NCI-H460 (cell line): ENCODE measurements at regions not wholly inside any gene's neighbourhood (a gene's known extent, or its start where the extent isn't known, plus 50 kb on each side); places are given as distances from the start of the nearest gene placed in this dataset.

Experiments used
- DNase-seq: peaks from one replicate; pipeline ENCODE4 v3.0.0-alpha.2; 2016; ENCODE audit warnings: low read depth; ENCODE audit errors: extremely low read depth

GRCh38 chr15:45941367-45941766 lies 306.5 kb downstream of the SQOR start:
- no peak for DNase-seq

GRCh38 chr15:45943240-45943639 lies 308.4 kb downstream of the SQOR start:
- no peak for DNase-seq

GRCh38 chr15:45946111-45946510 lies 311.3 kb downstream of the SQOR start:
- no peak for DNase-seq

GRCh38 chr15:45948181-45948621 lies 313.4 kb downstream of the SQOR start:
- DNase-seq = no peak

GRCh38 chr15:45958924-45959323 lies 324.1 kb downstream of the SQOR start:
- no peak for DNase-seq

- DNase-seq = no peak
Measured at GRCh38 chr15:45962733-45963132, 327.9 kb downstream of the SQOR start.

GRCh38 chr15:45970542-45970941 lies 335.7 kb downstream of the SQOR start:
- no peak for DNase-seq

GRCh38 chr15:45980366-45980765 lies 345.5 kb downstream of the SQOR start:
- no peak for DNase-seq

GRCh38 chr15:45981625-45982024 lies 346.8 kb downstream of the SQOR start:
- DNase-seq = no peak

GRCh38 chr15:45991863-45992262 lies 357.0 kb downstream of the SQOR start:
- no peak for DNase-seq

GRCh38 chr15:45993072-45993471 lies 358.2 kb downstream of the SQOR start:
- no peak for DNase-seq

- DNase-seq = no peak
Measured at GRCh38 chr15:45993508-45993907, 358.7 kb downstream of the SQOR start.

GRCh38 chr15:45995800-45996199 lies 361.0 kb downstream of the SQOR start:
- no peak for DNase-seq

GRCh38 chr15:46014532-46014931 lies 379.7 kb downstream of the SQOR start:
- no peak for DNase-seq

- no peak for DNase-seq
Measured at GRCh38 chr15:46034755-46035154, 399.9 kb downstream of the SQOR start.

GRCh38 chr15:46039703-46040102 lies 404.9 kb downstream of the SQOR start:
- DNase-seq = no peak

- no peak for DNase-seq
Measured at GRCh38 chr15:46041905-46042304, 407.1 kb downstream of the SQOR start.

GRCh38 chr15:46059921-46060594 lies 425.2 kb downstream of the SQOR start:
- no peak for DNase-seq

GRCh38 chr15:46061002-46061401 lies 426.2 kb downstream of the SQOR start:
- DNase-seq = no peak

GRCh38 chr15:46077220-46077619 lies 442.4 kb downstream of the SQOR start:
- no peak for DNase-seq

GRCh38 chr15:46079046-46079445 lies 444.2 kb downstream of the SQOR start:
- DNase-seq = no peak

GRCh38 chr15:46080016-46080415 lies 445.2 kb downstream of the SQOR start:
- DNase-seq = no peak
